Activated naive CD8-positive, alpha-beta T cell treated with anti-CD3 and anti-CD28 coated beads, Interleukin-2, amount 50 U/mL, for 24 hours (primary cell): ENCODE measurements at regions not wholly inside any gene's neighbourhood (a gene's known extent, or its start where the extent isn't known, plus 50 kb on each side); places are given as distances from the start of the nearest gene placed in this dataset.

ENCODE experiments used
- ATAC-seq: fragments of 150-1000 bp; cut with Tn5 transposase; one replicate; pipeline ENCODE4 v1.10.0; 2021
- DNase-seq: peaks from one replicate; pipeline ENCODE4 v3.0.0; 2021
- H3K27ac Mint-ChIP-seq: one replicate; pipeline ENCODE4 v1.8.0; 2021; ENCODE audit warnings: mild to moderate bottlenecking, mixed read lengths
- H3K27me3 Mint-ChIP-seq: one replicate; pipeline ENCODE4 v1.8.0; 2021; ENCODE audit warnings: mixed read lengths
- H3K36me3 Mint-ChIP-seq: one replicate; pipeline ENCODE4 v1.8.0; 2021; ENCODE audit warnings: low read depth, mixed read lengths
- H3K4me1 Mint-ChIP-seq: one replicate; pipeline ENCODE4 v1.8.0; 2021; ENCODE audit warnings: mixed read lengths
- H3K4me3 Mint-ChIP-seq: one replicate; pipeline ENCODE4 v1.8.0; 2021; ENCODE audit warnings: mild to moderate bottlenecking, moderate library complexity, mixed read lengths
- H3K9me3 Mint-ChIP-seq: one replicate; pipeline ENCODE4 v1.8.0; 2021; ENCODE audit warnings: mixed read lengths

GRCh38 chr2:126189527-126189926 lies 466.4 kb upstream of the GYPC start:
- ATAC-seq (no peak), DNase-seq (no peak)
- no peak overlapping the region for H3K27ac Mint-ChIP-seq
- no peaks in the 10 kb centered on the region for H3K4me1 Mint-ChIP-seq
- no peaks in the 10 kb centered on the region for H3K36me3 Mint-ChIP-seq
- H3K9me3 Mint-ChIP-seq, result no peaks in the 10 kb centered on the region
- H3K27me3 Mint-ChIP-seq, result no peaks in the 10 kb centered on the region
- no peak overlapping the region for H3K4me3 Mint-ChIP-seq

- H3K27ac Mint-ChIP-seq, result no peak overlapping the region
- ATAC-seq (no peak), DNase-seq (no peak)
- H3K9me3 Mint-ChIP-seq, result peaks cover 4% of the 10 kb centered on the region
- H3K36me3 Mint-ChIP-seq, result no peaks in the 10 kb centered on the region
- no peak overlapping the region for H3K4me3 Mint-ChIP-seq
- no peaks in the 10 kb centered on the region for H3K27me3 Mint-ChIP-seq
- no peaks in the 10 kb centered on the region for H3K4me1 Mint-ChIP-seq
Measured at GRCh38 chr2:126200538-126200937, 455.4 kb upstream of the GYPC start.

- H3K27ac Mint-ChIP-seq, result no peak overlapping the region
- no peaks in the 10 kb centered on the region for H3K9me3 Mint-ChIP-seq
- ATAC-seq (no peak), DNase-seq (no peak)
- no peaks in the 10 kb centered on the region for H3K27me3 Mint-ChIP-seq
- no peaks in the 10 kb centered on the region for H3K36me3 Mint-ChIP-seq
- H3K4me1 Mint-ChIP-seq, result no peaks in the 10 kb centered on the region
- H3K4me3 Mint-ChIP-seq, result no peak overlapping the region
Measured at GRCh38 chr2:126208266-126208665, 447.7 kb upstream of the GYPC start.

- Mint-ChIP-seq H3K9me3 (no peaks in the 10 kb centered on the region), H3K27ac (no peak overlapping the region), H3K36me3 (no peaks in the 10 kb centered on the region), H3K4me1 (no peaks in the 10 kb centered on the region), H3K4me3 (no peak overlapping the region), H3K27me3 (peaks cover 3% of the 10 kb centered on the region)
- ATAC-seq (no peak), DNase-seq (no peak)
Measured at GRCh38 chr2:126212735-126213134, 443.2 kb upstream of the GYPC start.

- Mint-ChIP-seq H3K36me3 (no peaks in the 10 kb centered on the region), H3K4me3 (no peak overlapping the region), H3K4me1 (no peaks in the 10 kb centered on the region), H3K27ac (no peak overlapping the region), H3K27me3 (peaks cover 2% of the 10 kb centered on the region), H3K9me3 (no peaks in the 10 kb centered on the region)
- no peak for ATAC-seq
- DNase-seq, result no peak
Measured at GRCh38 chr2:126219081-126219480, 436.9 kb upstream of the GYPC start.

- Mint-ChIP-seq H3K4me3 (no peak overlapping the region), H3K36me3 (no peaks in the 10 kb centered on the region), H3K9me3 (no peaks in the 10 kb centered on the region), H3K4me1 (no peaks in the 10 kb centered on the region), H3K27me3 (peaks cover 2% of the 10 kb centered on the region), H3K27ac (no peak overlapping the region)
- no peak for ATAC-seq
- no peak for DNase-seq
Measured at GRCh38 chr2:126220331-126220730, 435.6 kb upstream of the GYPC start.

GRCh38 chr2:126221506-126221905 lies 434.5 kb upstream of the GYPC start:
- no peak overlapping the region for H3K4me3 Mint-ChIP-seq
- no peak for DNase-seq
- H3K27me3 Mint-ChIP-seq, result peaks cover 2% of the 10 kb centered on the region
- H3K4me1 Mint-ChIP-seq, result no peaks in the 10 kb centered on the region
- no peak overlapping the region for H3K27ac Mint-ChIP-seq
- no peak for ATAC-seq
- no peaks in the 10 kb centered on the region for H3K9me3 Mint-ChIP-seq
- H3K36me3 Mint-ChIP-seq, result no peaks in the 10 kb centered on the region

GRCh38 chr2:126222278-126222677 lies 433.7 kb upstream of the GYPC start:
- Mint-ChIP-seq H3K4me1 (no peaks in the 10 kb centered on the region), H3K27me3 (peaks cover 2% of the 10 kb centered on the region), H3K4me3 (no peak overlapping the region), H3K36me3 (no peaks in the 10 kb centered on the region), H3K27ac (no peak overlapping the region), H3K9me3 (no peaks in the 10 kb centered on the region)
- no peak for ATAC-seq
- DNase-seq, result no peak

GRCh38 chr2:126224776-126225175 lies 431.2 kb upstream of the GYPC start:
- H3K4me1 Mint-ChIP-seq, result no peaks in the 10 kb centered on the region
- no peak for ATAC-seq
- H3K9me3 Mint-ChIP-seq, result no peaks in the 10 kb centered on the region
- DNase-seq, result no peak
- no peak overlapping the region for H3K4me3 Mint-ChIP-seq
- no peak overlapping the region for H3K27ac Mint-ChIP-seq
- H3K36me3 Mint-ChIP-seq, result no peaks in the 10 kb centered on the region
- no peaks in the 10 kb centered on the region for H3K27me3 Mint-ChIP-seq

- DNase-seq, result no peak
- no peak for ATAC-seq
- Mint-ChIP-seq H3K4me3 (no peak overlapping the region), H3K4me1 (no peaks in the 10 kb centered on the region), H3K9me3 (no peaks in the 10 kb centered on the region), H3K27me3 (no peaks in the 10 kb centered on the region), H3K36me3 (no peaks in the 10 kb centered on the region), H3K27ac (no peak overlapping the region)
Measured at GRCh38 chr2:126227250-126227649, 428.7 kb upstream of the GYPC start.

GRCh38 chr2:126228531-126228930 lies 427.4 kb upstream of the GYPC start:
- Mint-ChIP-seq H3K27ac (no peak overlapping the region), H3K36me3 (no peaks in the 10 kb centered on the region), H3K4me1 (no peaks in the 10 kb centered on the region), H3K9me3 (no peaks in the 10 kb centered on the region), H3K4me3 (no peak overlapping the region), H3K27me3 (no peaks in the 10 kb centered on the region)
- ATAC-seq, result no peak
- no peak for DNase-seq

- H3K27me3 Mint-ChIP-seq, result no peaks in the 10 kb centered on the region
- H3K4me3 Mint-ChIP-seq, result no peak overlapping the region
- DNase-seq (no peak), ATAC-seq (no peak)
- H3K9me3 Mint-ChIP-seq, result no peaks in the 10 kb centered on the region
- H3K36me3 Mint-ChIP-seq, result no peaks in the 10 kb centered on the region
- H3K27ac Mint-ChIP-seq, result no peak overlapping the region
- H3K4me1 Mint-ChIP-seq, result no peaks in the 10 kb centered on the region
Measured at GRCh38 chr2:126238251-126238650, 417.7 kb upstream of the GYPC start.

- H3K9me3 Mint-ChIP-seq, result no peaks in the 10 kb centered on the region
- H3K27me3 Mint-ChIP-seq, result no peaks in the 10 kb centered on the region
- H3K4me1 Mint-ChIP-seq, result no peaks in the 10 kb centered on the region
- no peak for ATAC-seq
- DNase-seq, result no peak
- H3K4me3 Mint-ChIP-seq, result no peak overlapping the region
- H3K27ac Mint-ChIP-seq, result no peak overlapping the region
- no peaks in the 10 kb centered on the region for H3K36me3 Mint-ChIP-seq
Measured at GRCh38 chr2:126239320-126239955, 416.5 kb upstream of the GYPC start.

GRCh38 chr2:126241001-126241400 lies 415.0 kb upstream of the GYPC start:
- ATAC-seq (no peak), DNase-seq (no peak)
- Mint-ChIP-seq H3K4me1 (no peaks in the 10 kb centered on the region), H3K36me3 (no peaks in the 10 kb centered on the region), H3K27me3 (no peaks in the 10 kb centered on the region), H3K4me3 (no peak overlapping the region), H3K9me3 (no peaks in the 10 kb centered on the region), H3K27ac (no peak overlapping the region)

GRCh38 chr2:126241411-126241810 lies 414.5 kb upstream of the GYPC start:
- ATAC-seq (no peak), DNase-seq (no peak)
- Mint-ChIP-seq H3K27ac (no peak overlapping the region), H3K4me3 (no peak overlapping the region), H3K36me3 (no peaks in the 10 kb centered on the region), H3K27me3 (no peaks in the 10 kb centered on the region), H3K4me1 (no peaks in the 10 kb centered on the region), H3K9me3 (no peaks in the 10 kb centered on the region)

- peak; percentile 48 for DNase-seq
- no peaks in the 10 kb centered on the region for H3K4me1 Mint-ChIP-seq
- ATAC-seq, result peak; percentile 28
- H3K4me3 Mint-ChIP-seq, result no peak overlapping the region
- no peaks in the 10 kb centered on the region for H3K36me3 Mint-ChIP-seq
- peaks cover 2% of the 10 kb centered on the region for H3K27me3 Mint-ChIP-seq
- H3K9me3 Mint-ChIP-seq, result no peaks in the 10 kb centered on the region
- no peak overlapping the region for H3K27ac Mint-ChIP-seq
Measured at GRCh38 chr2:126244937-126245336, 411.0 kb upstream of the GYPC start.
